GM23338 (cell line): ENCODE measurements at regions not wholly inside any gene's neighbourhood (a gene's known extent, or its start where the extent isn't known, plus 50 kb on each side); places are given as distances from the start of the nearest gene placed in this dataset.

Source experiments
- ATAC-seq: fragments of 200-7000 bp; cut with Tn5 transposase; 3 replicates; pipeline ENCODE4 v1.9.1; 2020
- DNase-seq: peaks from one replicate; pipeline ENCODE4 v3.0.0-alpha.2; 2015; ENCODE audit warnings: low spot score
- H2AFZ ChIP-seq: fragments of 200-600 bp; sonication (generic); 2 replicates; pipeline ENCODE4 v1.8.0; 2016; ENCODE audit warnings: antibody characterized with exemption, mild to moderate bottlenecking, moderate library complexity
- H3F3A ChIP-seq: fragments of 200-600 bp; sonication (generic); replicated peaks from 2 replicates; pipeline ENCODE4 v1.8.0; 2017; ENCODE audit warnings: antibody characterized with exemption, mixed run types, low read depth
- H3K27ac ChIP-seq: fragments of 200-600 bp; sonication (generic); 2 replicates; pipeline ENCODE4 v1.6.1; 2016; ENCODE audit warnings: low read depth
- H3K27me3 ChIP-seq: fragments of 200-600 bp; sonication (generic); 2 replicates; pipeline ENCODE4 v1.8.0; 2016; ENCODE audit warnings: mild to moderate bottlenecking, mixed run types, moderate library complexity; ENCODE audit not compliant: insufficient read depth
- H3K36me3 ChIP-seq: fragments of 200-600 bp; sonication (generic); 2 replicates; pipeline ENCODE4 v1.8.0; 2016; ENCODE audit warnings: mild to moderate bottlenecking; ENCODE audit not compliant: insufficient read depth
- H3K4me1 ChIP-seq: fragments of 200-600 bp; sonication (generic); 2 replicates; pipeline ENCODE4 v1.8.0; 2016; ENCODE audit warnings: mild to moderate bottlenecking, moderate library complexity; ENCODE audit not compliant: insufficient read depth
- H3K4me2 ChIP-seq: fragments of 200-600 bp; sonication (generic); 2 replicates; pipeline ENCODE4 v1.7.1; 2017; ENCODE audit warnings: mixed run types
- H3K4me3 ChIP-seq: fragments of 200-600 bp; sonication (generic); 2 replicates; pipeline ENCODE4 v1.6.1; 2016; ENCODE audit warnings: mixed run types
- H3K79me2 ChIP-seq: fragments of 200-600 bp; sonication (generic); replicated peaks from 2 replicates; pipeline ENCODE4 v1.8.0; 2017; ENCODE audit warnings: mild to moderate bottlenecking; ENCODE audit not compliant: insufficient read depth
- H3K9me2 ChIP-seq: fragments of 200-600 bp; sonication (generic); 2 replicates; pipeline ENCODE4 v1.8.0; 2017; ENCODE audit not compliant: insufficient read depth
- H4K20me1 ChIP-seq: fragments of 200-600 bp; sonication (generic); replicated peaks from 2 replicates; pipeline ENCODE4 v1.8.0; 2017; ENCODE audit warnings: mild to moderate bottlenecking; ENCODE audit not compliant: insufficient read depth
- H3K27ac Mint-ChIP-seq: 2 replicates; pipeline ENCODE4 v1.8.0; 2020; ENCODE audit warnings: inconsistent platforms, mild to moderate bottlenecking, moderate library complexity, mixed read lengths
- H3K27me3 Mint-ChIP-seq: 3 replicates; pipeline ENCODE4 v1.8.0; 2022; ENCODE audit warnings: low read depth, mild to moderate bottlenecking, moderate library complexity, mixed read lengths, inconsistent platforms; ENCODE audit not compliant: insufficient read depth, poor library complexity
- H3K36me3 Mint-ChIP-seq: 3 replicates; pipeline ENCODE4 v1.8.0; 2021; ENCODE audit warnings: low read depth, mild to moderate bottlenecking, inconsistent platforms, moderate library complexity, mixed read lengths
- H3K4me1 Mint-ChIP-seq: 3 replicates; pipeline ENCODE4 v1.8.0; 2020; ENCODE audit warnings: mild to moderate bottlenecking, inconsistent platforms, mixed read lengths
- H3K4me3 Mint-ChIP-seq: 3 replicates; pipeline ENCODE4 v1.8.0; 2021; ENCODE audit warnings: moderate library complexity, mild to moderate bottlenecking, inconsistent platforms, mixed read lengths
- H3K9me3 Mint-ChIP-seq: 3 replicates; pipeline ENCODE4 v1.8.0; 2020; ENCODE audit warnings: moderate library complexity, mild to moderate bottlenecking, inconsistent platforms, mixed read lengths
- CTCF ChIP-seq, 2 experiments: fragments of 200-600 bp in 1 of 2; sonication (generic) in 1 of 2; conservative IDR thresholded peaks; 2 replicates each; pipeline versions ENCODE4 v1.5.1 to v1.6.1; 2016 to 2017; ENCODE audit warnings: antibody characterized with exemption in 2 of 2, low read depth in 2 of 2, mild to moderate bottlenecking in 2 of 2, moderate library complexity in 1 of 2
- EZH2 ChIP-seq: fragments of 200-600 bp; sonication (generic); IDR thresholded peaks from one replicate; pipeline ENCODE4 v1.8.0; 2017; ENCODE audit warnings: antibody characterized with exemption, mild to moderate bottlenecking, low read depth; ENCODE audit not compliant: unreplicated experiment
- EZH2phosphoT487 ChIP-seq: fragments of 200-600 bp; sonication (generic); IDR thresholded peaks from one replicate; pipeline ENCODE4 v1.8.1; 2018; ENCODE audit warnings: antibody characterized with exemption; ENCODE audit not compliant: unreplicated experiment
- JUNB ChIP-seq: IDR thresholded peaks from one replicate; pipeline ENCODE4 v1.6.1; 2016; ENCODE audit warnings: antibody characterized with exemption; ENCODE audit not compliant: unreplicated experiment
- NANOG ChIP-seq: IDR thresholded peaks from 2 replicates; pipeline ENCODE4 v1.6.1; 2016; ENCODE audit warnings: antibody characterized with exemption, borderline replicate concordance
- REST ChIP-seq: IDR thresholded peaks from one replicate; pipeline ENCODE4 v1.6.1; 2018; ENCODE audit warnings: antibody characterized with exemption; ENCODE audit not compliant: unreplicated experiment
- STAT1 ChIP-seq: IDR thresholded peaks from one replicate; pipeline ENCODE4 v1.6.1; 2016; ENCODE audit warnings: antibody characterized with exemption; ENCODE audit not compliant: unreplicated experiment
- ZNF114 ChIP-seq: fragments of 250-450 bp; sonication (Bioruptor Pico); IDR thresholded peaks from 2 replicates; pipeline ENCODE4 v1.5.0; 2020; ENCODE audit warnings: mild to moderate bottlenecking, moderate library complexity
- ZNF331 ChIP-seq: fragments of 250-450 bp; sonication (Bioruptor Pico); IDR thresholded peaks from 2 replicates; pipeline ENCODE4 v1.5.0; 2020; ENCODE audit warnings: low read depth, mild to moderate bottlenecking, moderate library complexity
- ZNF462 ChIP-seq: fragments of 250-450 bp; sonication (Bioruptor Pico); IDR thresholded peaks from 2 replicates; pipeline ENCODE4 v1.5.0; 2020; ENCODE audit warnings: mild to moderate bottlenecking, moderate library complexity

GRCh38 chr6:71077655-71078054 lies 120.8 kb upstream of the B3GAT2 start:
- ATAC-seq, result no peak
- H3K9me3 Mint-ChIP-seq, result peaks cover 9% of the 10 kb centered on the region; the same call in 2 of the 3 replicates
- H3K4me3 ChIP-seq, result no peak overlapping the region

More at GRCh38 chr6:71077655-71078054, 120.8 kb upstream of the B3GAT2 start:
- Histone ChIP-seq H2AFZ (no peak overlapping the region), H3K9me2 (no peaks in the 10 kb centered on the region; the same call in 1 of the 2 replicates), H3K27me3 (no peaks in the 10 kb centered on the region), H3F3A (no peaks in the 10 kb centered on the region), H3K79me2 (no peaks in the 10 kb centered on the region), H3K36me3 (no peaks in the 10 kb centered on the region), H4K20me1 (no peaks in the 10 kb centered on the region), H3K4me2 (no peak overlapping the region), H3K27ac (no peak overlapping the region), H3K4me1 (no peaks in the 10 kb centered on the region)
- Mint-ChIP-seq H3K4me1 (no peaks in the 10 kb centered on the region), H3K36me3 (no peaks in the 10 kb centered on the region), H3K27ac (no peak overlapping the region), H3K27me3 (no peaks in the 10 kb centered on the region), H3K4me3 (no peak overlapping the region)
- TF ChIP-seq EZH2phosphoT487 (no peak), JUNB (no peak), EZH2 (no peak), STAT1 (no peak), CTCF (conservative IDR thresholded peaks at IDR 0.05; ENCODE audit: low read depth in 2 of 2) (no peak), NANOG (no peak), ZNF462 (no peak), ZNF114 (CRISPR knock-in tag) (no peak), ZNF331 (CRISPR knock-in tag) (no peak), REST (no peak)
- DNase-seq, result no peak
